Esophagus squamous epithelium (tissue), 4 donors: ENCODE measurements at regions not wholly inside any gene's neighbourhood (a gene's known extent, or its start where the extent isn't known, plus 50 kb on each side); places are given as distances from the start of the nearest gene placed in this dataset.

Experiments
- CTCF ChIP-seq, 6 experiments: fragments of 450-650 bp in 4 of 6; fragments of 200-600 bp in 2 of 6; sonication (generic) in 2 of 6; IDR thresholded peaks; one replicate each; pipeline ENCODE4 v1.5.1; 2016 to 2019; ENCODE audit warnings: antibody characterized with exemption in 6 of 6, mild to moderate bottlenecking in 4 of 6, moderate library complexity in 4 of 6
- POLR2A ChIP-seq, 4 donors: fragments of 450-650 bp; IDR thresholded peaks; one replicate each; pipeline ENCODE4 v1.6.1; 2017; ENCODE audit warnings: antibody characterized with exemption in 4 of 4, mild to moderate bottlenecking in 4 of 4, moderate library complexity in 3 of 4

DNA sequence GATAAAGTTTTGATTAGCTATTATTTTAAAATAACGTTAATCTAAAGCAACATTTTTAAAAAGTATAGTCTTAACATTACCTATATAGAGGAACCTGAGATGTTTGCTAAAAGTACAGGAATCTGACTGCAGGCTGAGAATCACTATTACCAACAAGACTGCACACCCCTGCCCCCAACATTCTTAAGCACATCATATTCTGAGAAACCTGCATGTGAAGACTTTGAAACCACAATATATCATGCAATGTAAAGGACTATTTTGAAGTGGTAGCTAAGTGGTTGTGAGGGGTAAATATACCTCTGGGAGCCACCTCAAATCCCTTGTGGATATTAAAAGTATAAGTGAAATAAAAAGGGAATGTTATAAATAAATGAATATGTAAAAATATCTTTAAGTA is 119.0 kb upstream of the KLF12 start:
- no peak for TF ChIP-seq CTCF (IDR thresholded peaks at IDR 0.05)
- TF ChIP-seq POLR2A (IDR thresholded peaks at IDR 0.05): no peak
